MM.1S (cell line): ENCODE measurements at regions not wholly inside any gene's neighbourhood (a gene's known extent, or its start where the extent isn't known, plus 50 kb on each side); places are given as distances from the start of the nearest gene placed in this dataset.

Source experiments
- EZH2 ChIP-seq: fragments of 300-600 bp; sonication (generic); optimal IDR thresholded peaks from 2 replicates; pipeline ENCODE3; 2017; ENCODE audit warnings: low read depth, mild to moderate bottlenecking, antibody characterized with exemption, low read length, mixed read lengths
- EZH2phosphoT487 ChIP-seq: fragments of 300-600 bp; sonication (generic); IDR thresholded peaks from 2 replicates; pipeline ENCODE4 v1.6.1; 2018; ENCODE audit warnings: antibody characterized with exemption, low read length
- TF ChIP-seq, protein P1 (sequence below): fragments of 300-600 bp; sonication (generic); IDR thresholded peaks from 2 replicates; pipeline ENCODE4 v1.5.1; 2016; ENCODE audit warnings: antibody characterized with exemption, low read length, mixed read lengths

DNA sequence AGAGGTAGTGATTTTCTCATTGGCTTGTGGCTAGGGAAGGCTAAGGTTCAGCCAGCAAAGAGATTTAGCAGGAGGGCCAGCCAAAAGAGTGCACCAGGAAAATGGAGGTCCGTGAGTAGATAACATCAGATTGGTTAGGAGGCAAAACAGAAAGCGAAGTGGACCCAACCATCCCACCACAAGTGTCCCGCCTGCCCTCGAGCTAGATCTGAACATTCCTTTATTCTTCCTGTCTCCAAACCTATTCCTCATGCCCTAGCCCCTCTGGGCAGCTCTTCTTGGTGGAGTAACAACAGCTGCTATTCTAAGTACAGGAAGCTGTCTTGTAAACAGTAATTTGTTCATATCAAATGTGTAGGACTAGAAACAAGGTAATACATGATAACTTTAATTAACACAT is 85.7 kb upstream of the BET1 start:
- TF ChIP-seq, protein P1, sequence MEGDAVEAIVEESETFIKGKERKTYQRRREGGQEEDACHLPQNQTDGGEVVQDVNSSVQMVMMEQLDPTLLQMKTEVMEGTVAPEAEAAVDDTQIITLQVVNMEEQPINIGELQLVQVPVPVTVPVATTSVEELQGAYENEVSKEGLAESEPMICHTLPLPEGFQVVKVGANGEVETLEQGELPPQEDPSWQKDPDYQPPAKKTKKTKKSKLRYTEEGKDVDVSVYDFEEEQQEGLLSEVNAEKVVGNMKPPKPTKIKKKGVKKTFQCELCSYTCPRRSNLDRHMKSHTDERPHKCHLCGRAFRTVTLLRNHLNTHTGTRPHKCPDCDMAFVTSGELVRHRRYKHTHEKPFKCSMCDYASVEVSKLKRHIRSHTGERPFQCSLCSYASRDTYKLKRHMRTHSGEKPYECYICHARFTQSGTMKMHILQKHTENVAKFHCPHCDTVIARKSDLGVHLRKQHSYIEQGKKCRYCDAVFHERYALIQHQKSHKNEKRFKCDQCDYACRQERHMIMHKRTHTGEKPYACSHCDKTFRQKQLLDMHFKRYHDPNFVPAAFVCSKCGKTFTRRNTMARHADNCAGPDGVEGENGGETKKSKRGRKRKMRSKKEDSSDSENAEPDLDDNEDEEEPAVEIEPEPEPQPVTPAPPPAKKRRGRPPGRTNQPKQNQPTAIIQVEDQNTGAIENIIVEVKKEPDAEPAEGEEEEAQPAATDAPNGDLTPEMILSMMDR: no peak
- TF ChIP-seq EZH2: no peak
- no peak for TF ChIP-seq EZH2phosphoT487
